GM18873 (cell line): ENCODE measurements at regions not wholly inside any gene's neighbourhood (a gene's known extent, or its start where the extent isn't known, plus 50 kb on each side); places are given as distances from the start of the nearest gene placed in this dataset.
"Not testable (repeated sequence)": the region's sequence is repeated elsewhere in the genome, so short reads cannot be mapped to it uniquely, and the experiment has no call there.

Source experiments
- ATAC-seq: cut with Tn5 transposase; IDR thresholded peaks from one replicate; pipeline ENCODE4 v1.9.1; 2021; ENCODE audit warnings: mild to moderate bottlenecking, moderate library complexity, moderate number of reproducible peaks; ENCODE audit not compliant: unreplicated experiment, low FRiP score

DNA sequence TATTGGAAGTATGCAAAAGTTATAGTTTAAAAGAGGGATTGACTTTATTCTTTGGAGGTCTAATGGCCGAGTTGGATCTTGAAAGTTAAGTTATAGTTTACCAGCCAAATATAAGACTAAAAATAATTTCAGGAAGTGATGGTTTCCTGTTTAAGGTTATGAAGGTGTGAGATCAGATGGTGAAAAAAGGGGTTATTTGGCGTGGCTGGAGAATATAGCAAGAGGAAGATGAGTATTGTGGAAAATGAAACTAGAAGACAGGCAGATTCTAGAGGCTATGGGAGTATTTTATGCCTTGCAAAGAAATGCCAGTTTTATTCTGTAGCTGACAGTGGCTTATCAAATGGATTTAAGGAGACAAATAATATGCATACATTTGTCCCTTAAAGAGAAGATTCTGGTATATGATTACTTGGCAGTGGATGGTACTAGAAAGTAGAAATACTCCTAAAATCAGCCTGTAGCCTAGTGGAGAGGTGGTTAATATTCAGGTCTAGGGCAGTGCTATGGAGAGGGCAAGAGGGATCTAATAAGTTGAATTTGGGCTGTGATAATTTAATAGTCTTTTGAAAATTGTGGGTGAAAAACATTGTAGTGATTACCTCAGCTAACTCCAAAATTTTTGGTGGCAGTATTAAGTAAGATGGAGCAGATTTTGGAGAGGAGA, 1091.8 kb upstream of the ATXN7L3B start:
- peak; percentile 92 for ATAC-seq

DNA sequence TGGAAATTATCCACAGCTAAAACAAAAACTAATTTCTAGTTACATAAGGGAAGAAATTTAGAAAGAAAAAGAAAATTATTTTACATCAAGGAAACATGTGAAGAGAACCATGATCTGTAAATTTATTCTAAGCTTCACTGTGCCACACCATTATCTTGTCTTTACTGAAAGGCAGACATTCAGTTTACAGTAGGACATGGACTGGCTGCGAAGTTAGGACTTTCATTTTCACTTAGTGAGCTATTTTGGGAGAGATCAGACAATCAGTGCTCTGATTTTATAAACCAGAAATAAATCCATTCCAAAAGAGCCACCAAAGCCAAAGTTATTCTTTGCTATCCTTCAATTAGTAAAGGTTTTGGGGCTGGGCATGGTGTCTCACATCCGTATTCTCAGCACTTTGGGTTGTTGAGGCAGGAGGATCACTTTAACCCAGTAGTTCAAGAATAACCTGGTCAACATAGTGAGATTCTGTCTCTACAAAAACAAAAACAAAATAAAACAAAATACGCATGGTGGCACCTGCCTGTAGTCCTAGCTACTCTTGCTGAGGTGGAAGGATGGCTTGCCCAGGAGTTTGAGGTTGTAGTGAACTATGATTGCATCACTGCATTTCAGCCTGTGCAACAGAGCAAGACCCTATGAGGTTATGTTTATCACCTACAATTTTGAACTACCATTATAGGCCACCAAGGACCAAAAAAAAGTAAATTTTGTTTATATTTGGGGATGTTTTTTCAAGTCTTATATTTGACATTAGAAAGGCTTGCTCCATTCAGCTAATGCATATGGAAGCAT, 1084.8 kb upstream of the ATXN7L3B start:
- no peak for ATAC-seq

DNA sequence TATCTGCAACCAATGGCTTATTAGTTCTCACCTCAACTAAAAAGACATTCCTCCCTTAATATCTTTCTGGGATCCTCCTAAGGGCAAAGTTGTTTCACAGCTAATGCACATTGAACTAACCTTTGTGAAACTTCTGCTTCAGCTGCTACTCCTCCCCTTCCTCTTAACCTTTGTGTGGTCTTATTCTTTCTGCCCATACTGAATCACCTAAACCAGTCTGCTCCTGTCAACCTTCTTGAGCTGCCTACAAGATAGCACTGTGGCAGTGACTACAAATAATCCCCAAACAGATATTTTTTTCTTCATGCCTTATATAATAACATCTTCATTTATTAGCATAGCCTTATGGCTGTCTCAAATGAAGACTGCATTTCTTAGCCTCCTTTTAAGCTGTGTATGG, 1077.4 kb upstream of the ATXN7L3B start:
- no peak for ATAC-seq

DNA sequence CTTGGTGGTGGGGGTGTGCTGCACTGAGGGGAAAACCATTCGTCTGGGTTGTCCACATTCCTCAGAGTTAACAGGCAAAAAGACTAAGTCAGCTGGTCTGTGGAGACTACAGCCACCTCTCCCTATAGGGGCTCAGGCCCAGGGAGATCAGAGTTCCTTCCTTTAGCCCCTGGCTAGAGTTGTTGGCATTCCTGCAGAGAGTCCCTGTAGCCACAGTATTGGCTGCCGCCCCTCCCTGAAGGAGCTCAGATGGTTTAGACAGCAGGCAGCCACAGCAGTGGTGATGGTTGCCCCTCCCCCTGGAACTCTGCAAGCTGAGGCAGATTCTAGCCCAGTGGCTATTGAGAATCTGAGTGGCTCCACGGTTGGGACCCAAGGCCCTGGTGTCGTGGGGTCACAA, 1072.5 kb upstream of the ATXN7L3B start:
- ATAC-seq = no peak

DNA sequence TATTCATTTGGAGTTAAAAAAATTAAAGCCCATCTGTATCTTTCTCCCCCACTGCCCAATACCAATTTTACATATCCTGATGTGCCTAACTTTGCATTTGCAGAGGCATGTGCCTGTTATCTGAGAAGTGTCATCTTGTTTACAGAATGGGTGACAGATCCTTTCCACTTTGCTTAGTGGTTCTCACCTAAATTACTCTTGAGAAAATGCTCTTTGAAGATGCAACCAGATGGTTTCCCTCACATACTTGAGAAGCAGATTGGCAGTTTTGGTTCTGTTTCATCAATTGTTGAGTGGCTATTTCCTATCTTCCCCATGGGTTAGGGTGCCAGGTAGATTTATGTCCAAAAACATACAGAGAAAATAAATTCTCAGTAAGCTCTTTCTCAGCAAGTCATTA, 1051.4 kb upstream of the ATXN7L3B start:
- no peak for ATAC-seq

DNA sequence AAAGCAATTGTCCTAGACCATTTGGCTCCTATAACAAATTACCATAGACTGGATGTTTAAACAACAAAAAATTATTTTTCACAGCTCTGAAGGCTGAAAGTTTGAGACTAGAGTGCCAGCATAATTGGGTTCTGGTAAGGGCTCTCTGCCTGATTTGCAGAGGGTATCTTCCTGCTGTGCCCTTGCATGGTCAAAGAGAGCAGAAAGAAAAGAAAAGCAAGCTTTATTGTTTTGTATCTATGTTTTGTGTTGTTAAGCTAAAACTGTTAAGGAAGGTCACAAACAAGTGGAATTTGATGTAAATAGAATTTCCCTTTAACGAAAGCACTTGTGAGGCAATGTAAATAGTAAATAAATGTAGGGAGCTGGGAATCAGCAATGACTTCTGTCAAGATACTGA, 1031.0 kb upstream of the ATXN7L3B start:
- ATAC-seq = no peak

DNA sequence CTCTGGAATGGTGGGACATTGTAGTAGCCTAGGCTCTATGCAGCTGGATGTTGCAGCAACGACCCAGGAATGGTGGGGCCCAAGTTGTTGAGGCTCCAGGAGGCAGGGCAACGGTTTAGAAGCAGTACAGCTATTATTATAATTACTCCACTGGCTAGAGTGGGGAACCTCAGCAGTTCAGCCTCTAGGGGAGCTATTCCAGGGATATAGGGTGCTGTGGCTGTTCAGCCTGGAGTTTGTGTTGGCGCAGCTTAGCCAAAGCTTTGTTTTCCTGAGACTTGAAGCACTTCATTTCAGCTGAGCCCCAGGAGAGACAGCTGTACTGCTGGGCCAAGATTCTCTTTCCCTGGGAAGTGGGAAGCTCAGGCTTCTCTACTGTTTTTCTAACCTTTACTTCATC, 1023.0 kb upstream of the ATXN7L3B start:
- no peak for ATAC-seq

DNA sequence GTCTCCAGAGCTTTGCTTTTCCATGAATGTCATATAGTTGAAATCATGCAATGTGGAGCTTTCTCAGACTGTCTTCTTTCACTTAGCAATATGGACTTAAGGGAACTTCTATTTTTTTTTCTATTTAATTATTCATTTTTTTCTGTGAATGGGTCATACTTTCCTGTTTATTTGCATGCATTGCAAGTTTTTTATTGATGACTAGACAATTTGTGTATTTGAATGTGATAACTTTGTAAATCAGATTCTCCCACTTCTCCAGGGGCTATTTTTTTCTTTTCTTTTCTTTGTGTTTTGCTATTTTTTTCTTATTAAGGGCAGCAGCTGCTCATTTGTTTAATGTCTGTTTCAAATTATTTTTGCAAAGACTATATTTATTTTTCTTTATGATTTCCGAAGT, 1019.8 kb upstream of the ATXN7L3B start:
- ATAC-seq = no peak

DNA sequence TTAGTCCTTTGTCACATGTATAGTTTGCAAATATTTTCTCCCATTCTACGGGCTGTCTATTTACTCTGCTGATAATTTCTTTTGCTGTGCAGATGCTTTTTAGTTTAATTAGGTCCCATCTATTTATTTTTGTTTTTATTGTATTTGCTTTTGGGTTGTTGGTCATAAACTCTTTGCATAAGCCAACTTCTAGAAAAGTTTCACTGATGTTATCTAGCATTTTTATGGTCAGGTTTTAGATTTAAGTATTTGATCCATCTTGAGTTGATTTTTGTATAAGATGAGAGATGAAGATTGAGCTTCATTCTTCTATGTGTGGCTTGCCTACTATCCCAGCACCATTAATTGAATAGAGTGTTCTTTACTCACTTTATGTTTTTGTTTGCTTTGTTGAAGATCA, 1008.4 kb upstream of the ATXN7L3B start:
- ATAC-seq = no peak

DNA sequence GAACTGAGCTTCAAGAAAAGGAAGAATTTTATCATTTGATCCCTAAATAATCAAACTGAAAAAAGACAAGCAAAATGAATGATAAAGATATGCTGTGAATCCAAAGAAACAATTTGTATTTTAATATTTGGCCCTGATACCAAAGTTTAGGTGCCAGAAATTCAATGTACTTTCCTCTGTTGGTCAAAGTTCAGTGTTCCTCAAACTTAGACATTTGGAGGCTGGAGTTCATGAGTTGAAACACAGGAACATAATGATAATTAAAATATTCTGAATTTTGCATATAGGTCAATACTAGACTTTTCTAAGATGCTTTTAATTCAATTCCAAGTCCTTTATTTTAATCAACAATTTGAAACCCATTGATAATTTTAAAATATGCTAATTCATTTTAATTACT, 1007.7 kb upstream of the ATXN7L3B start:
- ATAC-seq = no peak

DNA sequence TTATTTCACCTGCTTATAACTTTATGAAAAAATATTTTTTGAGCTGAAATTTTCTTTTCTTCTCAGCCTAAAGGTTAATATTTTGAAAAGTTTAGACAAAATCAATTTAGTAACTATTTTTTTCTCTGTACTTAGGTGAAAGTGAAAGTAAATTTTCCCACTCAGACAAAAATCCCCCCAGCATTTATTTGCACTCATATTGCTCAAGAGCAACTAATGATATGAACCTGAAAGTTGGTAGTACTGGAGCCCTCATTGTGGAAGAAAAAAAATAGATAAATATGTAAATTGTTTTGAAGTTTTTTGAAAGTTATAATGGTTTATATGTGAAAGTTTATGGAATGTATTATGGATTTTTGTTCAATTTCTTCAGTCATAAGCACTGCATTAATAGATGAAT, 1005.9 kb upstream of the ATXN7L3B start:
- no peak for ATAC-seq

DNA sequence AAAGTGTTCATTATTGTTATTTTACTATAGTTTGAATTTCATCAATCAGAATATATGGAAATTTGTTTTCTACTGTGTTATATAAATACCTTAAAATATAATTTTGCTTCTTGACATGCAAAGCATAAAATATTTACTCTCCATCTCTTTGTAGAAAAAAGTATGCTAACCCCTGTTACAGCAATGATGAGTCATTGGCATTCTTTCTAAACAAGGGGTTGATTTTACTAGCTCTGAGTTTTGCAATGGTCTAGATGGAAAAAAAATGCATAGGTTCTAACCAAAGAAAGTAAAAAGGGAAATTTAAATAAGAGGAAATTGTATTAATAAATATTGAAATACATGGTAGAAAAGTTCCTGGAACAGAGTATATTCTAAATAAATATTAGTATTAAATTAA, 990.2 kb upstream of the ATXN7L3B start:
- no peak for ATAC-seq

DNA sequence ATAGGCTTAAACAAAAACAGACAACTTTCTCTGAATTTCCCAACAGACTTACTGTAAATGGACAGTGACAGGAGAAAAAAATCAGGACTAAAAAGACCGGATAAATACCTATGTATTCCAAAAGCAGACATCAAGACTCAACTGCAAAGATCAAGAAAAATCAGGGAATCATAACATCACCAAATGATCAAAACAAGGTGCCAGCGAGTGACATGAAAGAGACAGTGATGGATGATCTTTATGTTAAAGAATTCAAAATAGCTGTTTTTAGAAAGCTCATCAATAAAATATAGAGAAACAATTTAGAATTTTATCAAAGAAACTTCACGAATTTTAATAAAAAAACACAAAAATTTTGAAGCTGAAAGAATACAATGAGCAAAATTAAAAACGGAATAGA, 952.5 kb upstream of the ATXN7L3B start:
- ATAC-seq = no peak

DNA sequence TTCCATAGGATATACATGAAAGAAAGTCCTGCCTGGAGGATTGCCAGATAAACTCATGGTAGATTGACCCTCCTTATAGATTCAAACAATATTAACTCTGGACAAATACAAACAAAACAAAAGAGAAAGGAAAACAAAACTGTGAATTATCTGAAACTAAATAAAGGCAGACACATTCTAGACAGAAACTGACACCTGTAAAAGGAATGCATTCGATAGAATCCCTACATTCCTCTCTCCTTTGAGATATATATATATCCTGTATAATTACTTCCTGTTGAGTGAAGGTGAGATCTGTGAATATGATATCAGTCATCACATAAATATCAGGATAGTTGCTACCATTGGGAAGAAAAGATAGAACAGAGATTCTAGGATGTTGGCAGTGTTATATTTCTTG, 948.4 kb upstream of the ATXN7L3B start:
- no peak for ATAC-seq

DNA sequence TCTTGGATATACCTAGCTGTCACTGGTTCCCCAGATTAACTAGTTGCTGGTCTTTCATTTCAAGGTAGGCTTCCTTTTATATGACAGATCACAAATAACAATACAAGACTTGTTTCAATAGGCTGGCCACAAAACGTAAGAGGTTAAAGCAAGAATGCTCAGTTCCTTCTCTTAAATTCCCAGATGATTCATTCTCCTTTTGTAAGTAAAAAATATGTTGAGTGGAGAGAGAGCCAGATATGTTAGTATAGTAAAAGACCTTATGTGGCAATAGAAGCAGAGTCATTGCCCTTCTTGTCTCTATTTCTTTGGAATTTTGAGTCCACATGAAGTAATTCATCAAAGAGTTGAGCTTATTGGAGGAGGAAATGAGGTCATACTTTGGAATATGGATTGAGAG, 939.0 kb upstream of the ATXN7L3B start:
- no peak for ATAC-seq

DNA sequence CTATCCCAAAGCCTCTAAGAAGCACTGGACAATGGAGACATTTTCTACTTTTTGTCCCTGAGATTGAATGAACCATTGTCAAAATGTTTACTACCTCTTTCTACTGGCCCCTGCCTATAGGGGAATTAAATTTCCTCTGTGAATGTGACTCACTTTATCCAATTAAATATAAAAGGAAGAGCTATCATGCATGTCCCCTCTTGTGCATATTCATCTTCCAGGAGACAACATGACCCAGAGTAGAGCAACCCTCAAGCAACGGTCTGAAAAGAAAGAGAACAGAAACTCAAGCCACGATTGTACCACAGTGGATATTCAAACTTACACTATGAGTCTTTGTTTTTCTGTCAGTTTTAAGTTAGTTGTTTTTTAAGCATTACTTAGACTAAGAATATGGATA, 938.4 kb upstream of the ATXN7L3B start:
- ATAC-seq = no peak

DNA sequence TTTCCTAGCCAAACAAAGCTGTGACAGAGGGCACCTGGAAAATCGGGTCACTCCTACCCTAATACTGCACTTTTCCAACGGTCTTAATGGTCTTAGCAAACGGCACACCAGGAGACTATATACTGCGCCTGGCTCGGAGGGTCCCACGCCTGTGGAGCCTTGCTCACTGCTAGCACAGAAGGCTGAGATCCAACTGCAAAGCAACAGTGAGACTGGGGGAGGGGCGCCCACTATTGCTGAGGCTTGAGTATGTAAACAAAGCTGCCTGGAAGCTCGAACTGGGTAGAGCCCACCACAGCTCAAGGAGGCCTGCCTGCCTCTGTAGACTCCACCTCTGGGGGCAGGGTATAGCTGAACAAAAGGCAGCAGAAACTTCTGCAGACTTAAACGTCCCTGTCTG, 931.7 kb upstream of the ATXN7L3B start:
- not testable (repeated sequence) for ATAC-seq

DNA sequence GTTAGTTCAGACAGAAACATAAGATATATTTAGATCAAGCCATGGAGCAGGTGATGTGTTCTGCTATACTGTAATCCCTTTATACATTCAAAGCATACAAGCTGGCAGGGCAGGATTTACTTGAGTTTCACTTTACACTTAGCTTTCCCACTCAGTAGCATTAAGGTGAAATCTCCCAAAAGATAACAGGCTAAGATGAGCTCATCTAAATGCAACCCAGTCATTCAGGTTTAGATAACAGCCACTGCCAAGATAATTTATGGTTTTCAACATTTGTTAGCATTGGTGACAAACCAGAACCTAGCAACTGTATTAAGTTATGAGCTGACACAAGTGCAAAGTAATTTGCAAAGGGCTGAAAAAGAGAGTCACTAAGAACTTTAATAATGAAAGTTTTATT, 925.1 kb upstream of the ATXN7L3B start:
- no peak for ATAC-seq

DNA sequence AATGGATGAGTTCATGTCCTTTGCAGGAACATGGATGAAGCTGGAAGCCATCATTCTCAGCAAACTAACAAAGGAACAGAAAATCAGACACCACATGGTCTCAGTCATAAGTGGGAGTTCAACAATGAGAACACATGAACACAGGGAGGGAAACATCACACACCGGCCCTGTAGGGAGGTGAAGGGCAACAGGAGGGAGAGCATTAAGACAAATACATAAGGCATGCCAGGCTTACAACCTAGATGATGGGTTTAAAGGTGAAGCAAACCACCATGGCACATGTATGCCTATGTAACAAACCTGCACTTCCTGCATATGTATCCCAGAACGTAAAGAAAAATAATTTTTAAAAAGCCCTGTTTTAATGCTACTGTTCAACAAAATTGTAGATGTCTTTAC, 914.2 kb upstream of the ATXN7L3B start:
- ATAC-seq = no peak

DNA sequence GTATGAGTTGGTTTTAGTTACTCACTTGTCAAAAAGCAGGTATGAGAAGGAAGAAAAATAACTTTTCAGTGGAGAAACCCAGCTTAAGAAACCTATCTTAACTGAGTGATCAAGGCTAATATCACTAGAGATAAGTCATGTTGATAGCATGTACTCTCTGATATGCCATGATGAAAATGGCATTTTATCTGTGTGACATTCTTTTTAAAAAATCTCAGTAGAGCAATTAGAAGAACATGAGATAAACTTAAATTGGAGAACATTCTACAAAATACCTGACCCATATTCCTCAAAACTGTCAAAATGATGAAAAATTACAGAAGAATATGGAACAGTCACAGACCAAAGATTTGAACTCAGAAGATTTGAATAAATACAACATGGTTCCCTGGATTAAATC, 912.4 kb upstream of the ATXN7L3B start:
- no peak for ATAC-seq

DNA sequence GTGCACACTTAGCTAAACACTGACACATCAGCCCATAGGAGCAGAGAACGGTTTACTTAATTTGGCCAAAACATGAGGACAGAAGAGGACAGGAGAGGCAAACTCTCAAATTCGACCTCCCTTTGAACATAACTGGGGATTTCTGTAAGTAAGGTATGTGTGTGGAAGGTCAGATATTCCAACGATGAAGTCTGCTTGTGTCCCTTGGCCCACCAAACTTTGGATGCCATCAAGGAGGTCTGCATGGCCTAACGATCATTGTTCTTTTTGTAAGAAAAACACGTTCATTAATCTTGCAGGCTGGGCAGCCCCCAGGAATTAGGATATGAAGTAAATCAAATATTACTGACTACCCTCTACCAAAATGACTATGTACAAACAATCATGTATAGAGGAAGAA, 908.5 kb upstream of the ATXN7L3B start:
- no peak for ATAC-seq
